GM10266 (cell line): ENCODE measurements at regions not wholly inside any gene's neighbourhood (a gene's known extent, or its start where the extent isn't known, plus 50 kb on each side); places are given as distances from the start of the nearest gene placed in this dataset.

Experiments
- DNase-seq: peaks from one replicate; pipeline ENCODE4 v3.0.0; 2012; ENCODE audit errors: extremely low spot score
- TF ChIP-seq, protein P1 (sequence below): IDR thresholded peaks from 2 replicates; pipeline ENCODE4 v1.5.1; 2012; ENCODE audit warnings: mild to moderate bottlenecking, low read depth; ENCODE audit not compliant: control insufficient read depth, insufficient read depth; ENCODE audit errors: missing control alignments

DNA sequence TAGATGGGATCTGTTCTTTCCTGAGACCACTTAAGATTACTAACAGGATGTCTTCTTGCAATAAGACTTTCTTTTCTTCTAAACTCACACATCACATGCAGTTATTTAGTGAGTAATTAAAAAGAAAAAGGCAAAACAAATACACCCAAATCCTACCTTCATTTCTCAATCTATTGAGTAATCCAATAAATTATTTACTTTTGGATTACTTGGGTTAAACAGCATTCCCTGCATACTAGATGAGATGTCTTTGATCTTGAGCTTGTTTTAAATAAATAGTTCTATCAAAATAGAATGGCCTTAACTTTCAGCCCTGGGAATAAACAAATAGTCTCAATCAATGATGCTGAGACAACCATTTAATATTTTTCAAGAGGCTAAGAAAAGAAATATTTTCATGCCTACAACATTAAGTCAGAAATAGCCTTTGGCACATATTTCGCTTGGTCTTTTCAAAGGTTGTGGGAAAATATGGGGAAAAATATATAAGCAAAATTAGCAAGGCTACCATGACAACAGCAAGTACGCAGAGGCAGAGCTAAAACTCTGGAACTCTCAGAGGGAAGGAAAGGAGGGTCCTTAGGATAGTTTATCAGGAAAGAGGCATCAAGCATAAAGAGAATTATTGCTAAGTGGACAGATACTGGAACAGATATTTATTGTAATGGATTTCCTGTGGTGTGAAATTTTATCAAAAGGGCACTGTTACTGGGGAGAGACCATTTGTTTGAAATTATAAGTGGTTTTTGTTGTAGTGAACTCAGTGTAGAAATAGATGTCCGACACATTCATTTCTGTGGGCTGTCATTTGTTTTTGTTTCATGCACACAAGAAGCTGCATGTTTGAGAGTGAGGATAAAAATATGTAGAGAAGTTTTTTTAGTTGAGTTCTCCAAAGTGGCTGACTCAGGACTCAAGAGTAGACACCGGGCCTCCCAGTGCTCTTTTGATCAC lies 70.2 kb upstream of the CDH6 start:
- TF ChIP-seq, protein P1, sequence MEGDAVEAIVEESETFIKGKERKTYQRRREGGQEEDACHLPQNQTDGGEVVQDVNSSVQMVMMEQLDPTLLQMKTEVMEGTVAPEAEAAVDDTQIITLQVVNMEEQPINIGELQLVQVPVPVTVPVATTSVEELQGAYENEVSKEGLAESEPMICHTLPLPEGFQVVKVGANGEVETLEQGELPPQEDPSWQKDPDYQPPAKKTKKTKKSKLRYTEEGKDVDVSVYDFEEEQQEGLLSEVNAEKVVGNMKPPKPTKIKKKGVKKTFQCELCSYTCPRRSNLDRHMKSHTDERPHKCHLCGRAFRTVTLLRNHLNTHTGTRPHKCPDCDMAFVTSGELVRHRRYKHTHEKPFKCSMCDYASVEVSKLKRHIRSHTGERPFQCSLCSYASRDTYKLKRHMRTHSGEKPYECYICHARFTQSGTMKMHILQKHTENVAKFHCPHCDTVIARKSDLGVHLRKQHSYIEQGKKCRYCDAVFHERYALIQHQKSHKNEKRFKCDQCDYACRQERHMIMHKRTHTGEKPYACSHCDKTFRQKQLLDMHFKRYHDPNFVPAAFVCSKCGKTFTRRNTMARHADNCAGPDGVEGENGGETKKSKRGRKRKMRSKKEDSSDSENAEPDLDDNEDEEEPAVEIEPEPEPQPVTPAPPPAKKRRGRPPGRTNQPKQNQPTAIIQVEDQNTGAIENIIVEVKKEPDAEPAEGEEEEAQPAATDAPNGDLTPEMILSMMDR, result no peak
- no peak for DNase-seq

DNA sequence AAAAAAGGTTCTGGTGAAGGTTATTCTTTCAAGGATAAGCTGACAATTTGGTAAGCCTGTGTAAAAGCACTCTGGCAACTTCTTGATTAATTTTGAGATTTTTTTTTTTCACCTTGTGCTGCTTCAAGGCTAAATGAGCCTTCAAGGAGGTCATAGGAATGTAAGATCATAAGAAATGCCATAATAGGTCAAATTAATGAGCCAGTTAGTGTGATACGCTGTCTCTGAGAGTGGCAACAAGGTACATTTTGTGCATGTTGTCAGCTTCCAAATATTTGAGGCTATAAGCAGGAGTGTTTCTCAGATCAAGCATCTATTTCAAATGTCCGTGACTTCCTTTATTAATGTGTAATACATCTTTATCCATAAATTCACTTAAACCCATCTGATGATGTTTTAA lies 72.3 kb upstream of the CDH6 start:
- TF ChIP-seq, protein P1, result no peak
- no peak for DNase-seq

DNA sequence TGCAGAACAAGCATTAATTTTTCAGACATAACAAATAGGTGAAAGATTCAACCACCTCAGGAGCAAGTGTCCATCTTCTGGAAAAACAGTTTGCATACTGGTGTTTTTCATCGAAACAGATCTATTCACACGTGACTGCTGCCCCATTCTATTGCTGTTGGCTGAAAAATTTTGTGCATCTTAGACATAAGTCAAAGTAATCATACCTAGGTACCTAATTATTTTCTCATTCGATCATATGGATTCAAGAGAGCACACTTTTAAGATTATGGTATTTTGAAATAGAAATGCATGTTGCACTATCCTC lies 72.9 kb upstream of the CDH6 start:
- TF ChIP-seq, protein P1, result no peak
- DNase-seq, result no peak

DNA sequence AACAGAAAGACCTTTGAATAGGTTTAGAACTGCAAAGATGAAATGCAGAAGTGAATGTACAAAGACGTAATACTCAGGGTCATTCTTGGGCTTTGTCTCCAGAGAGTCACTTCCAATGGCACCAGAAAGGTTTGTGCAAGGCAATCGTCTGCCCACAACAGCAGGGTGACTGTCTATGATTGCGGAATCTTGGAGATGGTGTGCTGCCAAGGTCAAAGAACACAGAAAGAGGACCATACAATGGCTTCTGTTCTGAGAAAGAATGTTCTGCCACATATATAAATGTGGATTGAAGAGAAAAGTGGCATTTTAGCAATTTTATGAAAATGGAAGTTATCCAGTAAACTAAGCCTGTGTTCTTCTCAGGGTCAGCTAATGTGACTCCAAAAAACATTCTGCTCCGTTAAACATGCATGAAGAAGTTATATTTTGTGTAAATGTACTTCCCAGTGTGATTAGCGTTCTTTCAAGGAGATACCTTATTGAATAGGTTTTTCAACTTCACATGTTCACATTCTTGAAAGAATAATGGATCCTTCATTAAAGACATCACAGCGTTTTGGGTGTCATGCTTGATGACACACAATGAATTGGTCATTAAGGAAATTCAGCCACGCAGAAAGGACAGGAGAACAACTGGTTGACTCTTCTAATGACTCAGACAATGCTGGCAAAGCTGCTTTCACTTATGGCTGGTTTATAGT lies 73.4 kb upstream of the CDH6 start:
- DNase-seq, result no peak
- TF ChIP-seq, protein P1, result no peak

DNA sequence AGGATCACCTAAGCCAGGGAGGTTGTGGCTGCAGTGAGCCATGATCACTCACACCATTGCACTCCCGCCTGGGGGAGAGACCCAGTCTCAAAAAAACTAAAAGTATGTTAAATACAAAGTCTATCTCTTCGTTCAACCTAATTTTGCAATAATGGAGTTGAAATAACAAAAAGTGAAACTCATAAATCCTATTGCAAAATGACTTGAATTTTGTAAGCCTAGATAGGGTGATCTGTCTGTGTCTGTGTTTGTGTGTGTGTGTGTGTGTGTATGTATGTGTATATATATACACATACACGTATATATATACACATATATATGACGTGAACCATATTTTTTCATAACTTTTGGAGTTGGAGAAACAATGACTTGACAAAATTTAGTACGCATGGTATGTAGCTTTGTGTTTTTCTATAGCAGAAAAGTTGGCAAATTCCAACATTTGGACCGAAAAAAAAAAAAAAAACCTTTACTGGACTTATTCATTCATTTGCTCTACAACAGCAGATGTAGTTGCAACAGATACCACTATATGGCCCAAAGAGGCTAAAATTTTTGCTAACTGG lies 76.9 kb upstream of the CDH6 start:
- DNase-seq, result no peak
- TF ChIP-seq, protein P1, result no peak

DNA sequence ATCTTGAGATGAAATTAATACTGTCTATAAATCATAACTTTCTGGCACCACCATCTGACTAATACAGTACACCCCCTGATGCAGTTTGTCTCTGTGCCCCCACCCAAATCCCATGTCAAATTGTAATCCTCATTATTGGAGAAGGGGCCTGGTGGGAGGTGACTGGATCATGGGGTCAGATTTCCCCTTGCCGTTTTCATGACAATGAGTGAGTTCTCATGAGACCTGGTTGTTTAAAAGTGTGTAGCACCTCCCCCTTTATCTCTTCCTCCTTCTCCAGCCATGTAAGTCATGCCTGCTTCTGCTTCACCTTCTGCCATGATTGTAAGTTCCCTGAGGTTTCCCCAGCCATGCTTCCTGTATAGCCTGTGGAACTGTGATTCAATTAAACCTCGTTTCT lies 78.7 kb upstream of the CDH6 start:
- TF ChIP-seq, protein P1, result no peak
- no peak for DNase-seq

DNA sequence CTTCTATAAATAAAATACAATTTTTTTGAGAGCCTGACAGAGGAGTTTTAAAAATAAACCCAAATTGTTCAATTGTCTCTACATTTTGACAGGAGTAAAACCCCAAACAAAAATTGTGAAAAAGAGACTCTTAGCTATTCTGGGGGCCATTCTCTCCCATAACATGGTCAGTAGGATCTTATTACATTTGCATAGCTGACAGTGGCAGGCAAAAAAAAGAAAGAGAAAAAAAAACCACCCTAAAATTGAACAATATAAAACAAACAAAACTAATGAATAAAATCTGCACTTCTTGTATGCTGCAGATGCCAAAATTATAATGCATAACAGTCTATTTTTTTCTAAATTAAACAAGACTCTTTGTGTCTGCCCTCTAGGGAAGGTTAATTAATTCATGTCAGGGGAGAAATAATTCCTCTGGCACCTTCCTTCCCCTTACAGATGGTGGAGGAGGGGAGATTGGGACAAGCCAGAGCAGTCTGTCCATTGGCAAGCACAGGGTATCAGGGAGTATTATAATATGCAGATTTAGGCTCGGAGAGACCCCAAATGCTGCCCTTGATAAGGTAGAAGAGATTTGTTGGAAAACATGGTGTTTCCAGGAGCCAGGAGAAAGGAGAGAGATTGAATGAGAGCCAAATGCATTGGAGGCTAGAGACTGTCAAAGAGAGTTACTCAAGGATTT lies 79.7 kb upstream of the CDH6 start:
- no peak for DNase-seq
- TF ChIP-seq, protein P1, result no peak
